ENCODE measurements at regions not wholly inside any gene's neighbourhood (a gene's known extent, or its start where the extent isn't known, plus 50 kb on each side); places are given as distances from the start of the nearest gene placed in this dataset.

GRCh38 chr6:139877828-139878405 lies 503.5 kb upstream of the CITED2 start:
- TF ChIP-seq CTCF (IDR thresholded peaks at IDR 0.05 in 4 of 5, conservative IDR thresholded peaks at IDR 0.05 in 1 of 5) (no peak), POLR2A (IDR thresholded peaks at IDR 0.05) (no peak)
